Stimulated activated naive CD8-positive, alpha-beta T cell treated with anti-CD3 and anti-CD28 coated beads, Interleukin-15, amount 100 ng/mL, for 72 hours (primary cell): ENCODE measurements at regions not wholly inside any gene's neighbourhood (a gene's known extent, or its start where the extent isn't known, plus 50 kb on each side); places are given as distances from the start of the nearest gene placed in this dataset.

Source experiments
- ATAC-seq: fragments of 150-1000 bp; cut with Tn5 transposase; 2 replicates; pipeline ENCODE4 v1.10.0; 2021; ENCODE audit warnings: mild to moderate bottlenecking, moderate library complexity
- DNase-seq, 2 donors: peaks; one replicate each; pipeline ENCODE4 v3.0.0; 2021 to 2022
- H3K27ac Mint-ChIP-seq, 2 donors: one replicate each; pipeline ENCODE4 v1.8.0; 2022; ENCODE audit warnings: mild to moderate bottlenecking in 2 of 2, mixed read lengths in 2 of 2, moderate library complexity in 2 of 2
- H3K27me3 Mint-ChIP-seq: one replicate; pipeline ENCODE4 v1.8.0; 2022; ENCODE audit warnings: mixed read lengths
- H3K4me1 Mint-ChIP-seq: one replicate; pipeline ENCODE4 v1.8.0; 2022; ENCODE audit warnings: mild to moderate bottlenecking, mixed read lengths
- H3K4me3 Mint-ChIP-seq, 2 donors: one replicate each; pipeline ENCODE4 v1.8.0; 2022; ENCODE audit warnings: mild to moderate bottlenecking in 2 of 2, mixed read lengths in 2 of 2, moderate library complexity in 1 of 2
- H3K9me3 Mint-ChIP-seq, 2 donors: one replicate each; pipeline ENCODE4 v1.8.0; 2022; ENCODE audit warnings: mixed read lengths in 2 of 2

- H3K4me3 Mint-ChIP-seq: peak overlapping the region in 1 of 2 donors; percentile 20
- no peak overlapping the region for H3K27ac Mint-ChIP-seq
- peak; percentile 56 for ATAC-seq
- no peaks in the 10 kb centered on the region for H3K9me3 Mint-ChIP-seq
- no peak for DNase-seq
- H3K27me3 Mint-ChIP-seq: peaks cover 7% of the 10 kb centered on the region
- H3K4me1 Mint-ChIP-seq: peaks cover 41% of the 10 kb centered on the region
Measured at GRCh38 chr6:3627956-3628835, 123.3 kb downstream of the PXDC1 start.

- ATAC-seq: no peak
- no peak for DNase-seq
- Mint-ChIP-seq H3K4me1 (peaks cover 42% of the 10 kb centered on the region), H3K27me3 (peaks cover 8% of the 10 kb centered on the region), H3K4me3 (no peak overlapping the region), H3K27ac (peak overlapping the region in 1 of 2 donors; percentile 8), H3K9me3 (no peaks in the 10 kb centered on the region)
Measured at GRCh38 chr6:3627501-3627900, 124.0 kb downstream of the PXDC1 start.

GRCh38 chr6:3625980-3626563 lies 125.4 kb downstream of the PXDC1 start:
- Mint-ChIP-seq H3K4me1 (peaks cover 42% of the 10 kb centered on the region), H3K4me3 (no peak overlapping the region), H3K27ac (no peak overlapping the region), H3K9me3 (no peaks in the 10 kb centered on the region), H3K27me3 (peaks cover 8% of the 10 kb centered on the region)
- ATAC-seq (no peak), DNase-seq (no peak)

- Mint-ChIP-seq H3K4me3 (no peak overlapping the region), H3K27me3 (peaks cover 8% of the 10 kb centered on the region), H3K9me3 (no peaks in the 10 kb centered on the region), H3K4me1 (peaks cover 39% of the 10 kb centered on the region), H3K27ac (no peak overlapping the region)
- no peak for ATAC-seq
- DNase-seq: no peak
Measured at GRCh38 chr6:3625149-3625979, 126.1 kb downstream of the PXDC1 start.

- Mint-ChIP-seq H3K9me3 (no peaks in the 10 kb centered on the region), H3K27me3 (peaks cover 8% of the 10 kb centered on the region), H3K4me3 (no peak overlapping the region), H3K4me1 (peaks cover 36% of the 10 kb centered on the region), H3K27ac (no peak overlapping the region)
- no peak for DNase-seq
- ATAC-seq: no peak
Measured at GRCh38 chr6:3624250-3625136, 127.0 kb downstream of the PXDC1 start.

GRCh38 chr6:3623451-3624249 lies 127.9 kb downstream of the PXDC1 start:
- H3K27ac Mint-ChIP-seq: peak overlapping the region in 1 of 2 donors; percentile 20
- ATAC-seq: peak; percentile 89
- H3K9me3 Mint-ChIP-seq: no peaks in the 10 kb centered on the region
- H3K27me3 Mint-ChIP-seq: peaks cover 8% of the 10 kb centered on the region
- peak; percentile 28 to 54 for DNase-seq
- H3K4me3 Mint-ChIP-seq: peak overlapping the region; percentile 59 to 60
- H3K4me1 Mint-ChIP-seq: peaks cover 29% of the 10 kb centered on the region

DNA sequence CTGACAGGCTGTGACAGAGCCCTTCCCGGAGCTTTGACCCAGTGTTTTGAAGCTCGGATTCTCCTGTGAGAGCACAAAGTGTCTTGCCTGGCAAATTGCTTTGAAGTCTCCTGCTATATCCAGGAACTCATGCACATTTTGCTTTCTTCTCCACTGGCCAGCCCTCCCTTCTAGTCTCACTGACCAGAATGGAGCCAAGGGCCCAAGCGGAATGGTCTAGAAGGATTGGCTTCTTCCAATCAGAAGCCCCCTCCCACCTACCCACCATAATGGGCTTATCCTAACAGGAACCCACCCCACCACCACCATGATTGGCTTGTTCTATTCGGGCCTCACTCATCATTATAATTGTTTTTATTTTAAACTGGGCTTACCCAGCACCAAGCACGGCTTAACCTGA lies 130.1 kb downstream of the PXDC1 start:
- Mint-ChIP-seq H3K9me3 (no peaks in the 10 kb centered on the region), H3K27ac (no peak overlapping the region), H3K4me1 (peaks cover 14% of the 10 kb centered on the region), H3K27me3 (peaks cover 8% of the 10 kb centered on the region), H3K4me3 (no peak overlapping the region)
- no peak for ATAC-seq
- DNase-seq: no peak

- Mint-ChIP-seq H3K4me1 (peaks cover 14% of the 10 kb centered on the region), H3K27me3 (peaks cover 8% of the 10 kb centered on the region), H3K27ac (no peak overlapping the region), H3K9me3 (no peaks in the 10 kb centered on the region), H3K4me3 (no peak overlapping the region)
- DNase-seq (no peak), ATAC-seq (no peak)
Measured at GRCh38 chr6:3620937-3621336, 130.6 kb downstream of the PXDC1 start.

DNA sequence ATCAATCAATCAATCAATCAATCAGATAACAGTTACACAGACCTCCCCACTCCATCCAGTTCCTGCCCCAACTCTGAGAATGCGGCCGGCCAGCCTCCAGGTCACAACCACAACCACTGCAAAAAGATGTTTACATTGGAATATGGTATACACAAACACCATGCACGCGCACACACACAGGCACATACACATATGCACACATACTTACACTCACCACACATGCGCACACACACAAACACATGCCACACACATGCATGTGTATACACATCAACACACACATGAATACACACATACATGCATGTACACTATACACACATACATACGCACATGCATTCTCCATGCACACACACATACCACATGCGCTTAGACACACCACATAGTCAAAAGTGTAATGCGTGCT lies 131.1 kb downstream of the PXDC1 start:
- DNase-seq (no peak), ATAC-seq (no peak)
- Mint-ChIP-seq H3K4me3 (no peak overlapping the region), H3K9me3 (no peaks in the 10 kb centered on the region), H3K27ac (no peak overlapping the region), H3K27me3 (peaks cover 8% of the 10 kb centered on the region), H3K4me1 (peaks cover 14% of the 10 kb centered on the region)

GRCh38 chr6:3619800-3620199 lies 131.7 kb downstream of the PXDC1 start:
- peaks cover 14% of the 10 kb centered on the region for H3K4me1 Mint-ChIP-seq
- ATAC-seq: no peak
- H3K27me3 Mint-ChIP-seq: peaks cover 8% of the 10 kb centered on the region
- no peaks in the 10 kb centered on the region for H3K9me3 Mint-ChIP-seq
- DNase-seq: no peak
- H3K4me3 Mint-ChIP-seq: no peak overlapping the region
- H3K27ac Mint-ChIP-seq: no peak overlapping the region

GRCh38 chr6:3619201-3619600 lies 132.3 kb downstream of the PXDC1 start:
- no peak for ATAC-seq

GRCh38 chr6:3618642-3619041 lies 132.9 kb downstream of the PXDC1 start:
- DNase-seq (no peak), ATAC-seq (no peak)
- Mint-ChIP-seq H3K4me1 (peaks cover 6% of the 10 kb centered on the region), H3K4me3 (no peak overlapping the region), H3K27me3 (peaks cover 6% of the 10 kb centered on the region), H3K27ac (no peak overlapping the region), H3K9me3 (no peaks in the 10 kb centered on the region)

More at GRCh38 chr6:3619201-3619600, 132.3 kb downstream of the PXDC1 start:
- Mint-ChIP-seq H3K4me1 (peaks cover 12% of the 10 kb centered on the region), H3K27ac (no peak overlapping the region), H3K9me3 (no peaks in the 10 kb centered on the region), H3K4me3 (no peak overlapping the region), H3K27me3 (peaks cover 8% of the 10 kb centered on the region)
- DNase-seq: no peak

DNA sequence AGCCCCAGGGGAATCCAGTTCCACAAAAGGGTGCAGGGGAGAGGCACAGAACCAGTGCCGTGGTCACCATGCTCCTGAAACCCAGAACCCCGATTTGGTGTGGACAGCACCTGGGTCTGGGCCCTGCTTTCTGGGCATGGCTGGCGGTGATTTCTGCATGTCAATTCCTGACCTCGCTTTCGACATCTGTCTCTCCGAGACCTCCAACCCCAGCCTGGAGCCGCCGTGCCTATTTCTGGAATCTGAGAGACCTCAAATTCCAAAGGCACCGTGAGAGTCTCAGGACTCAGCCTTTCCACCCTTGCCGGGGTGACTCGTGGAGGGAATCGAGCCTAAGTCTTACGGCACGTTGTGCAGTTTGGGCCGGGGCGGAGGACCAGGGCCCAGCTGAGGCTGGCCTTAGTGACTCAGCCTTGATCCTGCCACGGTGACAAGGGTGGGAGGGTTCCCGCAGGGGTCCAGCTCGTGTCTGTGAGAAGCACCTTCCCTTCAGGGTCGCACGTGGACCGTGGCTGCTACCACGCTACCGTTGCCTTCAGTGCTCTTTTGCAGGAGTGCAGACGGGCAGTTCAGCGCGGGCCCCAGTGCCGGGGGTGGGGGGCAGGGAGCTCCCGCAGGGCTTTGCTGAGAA lies 133.7 kb downstream of the PXDC1 start:
- DNase-seq (no peak), ATAC-seq (no peak)
- Mint-ChIP-seq H3K4me1 (no peaks in the 10 kb centered on the region), H3K27me3 (no peaks in the 10 kb centered on the region), H3K4me3 (no peak overlapping the region), H3K9me3 (no peaks in the 10 kb centered on the region), H3K27ac (no peak overlapping the region)

GRCh38 chr6:3617192-3617631 lies 134.3 kb downstream of the PXDC1 start:
- Mint-ChIP-seq H3K4me3 (no peak overlapping the region), H3K27me3 (no peaks in the 10 kb centered on the region), H3K9me3 (no peaks in the 10 kb centered on the region), H3K27ac (no peak overlapping the region), H3K4me1 (no peaks in the 10 kb centered on the region)
- ATAC-seq (no peak), DNase-seq (no peak)
